Esophagus squamous epithelium (tissue), 4 donors: ENCODE measurements at regions not wholly inside any gene's neighbourhood (a gene's known extent, or its start where the extent isn't known, plus 50 kb on each side); places are given as distances from the start of the nearest gene placed in this dataset.

Source experiments
- CTCF ChIP-seq, 6 experiments: fragments of 450-650 bp in 4 of 6; fragments of 200-600 bp in 2 of 6; sonication (generic) in 2 of 6; IDR thresholded peaks; one replicate each; pipeline ENCODE4 v1.5.1; 2016 to 2019; ENCODE audit warnings: antibody characterized with exemption in 6 of 6, mild to moderate bottlenecking in 4 of 6, moderate library complexity in 4 of 6
- POLR2A ChIP-seq, 4 donors: fragments of 450-650 bp; IDR thresholded peaks; one replicate each; pipeline ENCODE4 v1.6.1; 2017; ENCODE audit warnings: antibody characterized with exemption in 4 of 4, mild to moderate bottlenecking in 4 of 4, moderate library complexity in 3 of 4

GRCh38 chr4:153936121-153936520 is 147.2 kb upstream of the SFRP2 start:
- TF ChIP-seq CTCF (IDR thresholded peaks at IDR 0.05) (no peak), POLR2A (IDR thresholded peaks at IDR 0.05) (no peak)
